NCI-H526 treated with DMSO at 0.1 percent for 48 hours (cell line): ENCODE measurements at regions not wholly inside any gene's neighbourhood (a gene's known extent, or its start where the extent isn't known, plus 50 kb on each side); places are given as distances from the start of the nearest gene placed in this dataset.
A peak's percentile ranks its signal among the peaks of the same experiment; 100 is the strongest.
"Not testable (repeated sequence)": the region's sequence is repeated elsewhere in the genome, so short reads cannot be mapped to it uniquely, and the experiment has no call there.

ENCODE experiments used
- DNase-seq: peaks from one replicate; lab custom pipeline; 2025; lab: John Stamatoyannopoulos, UW

DNA sequence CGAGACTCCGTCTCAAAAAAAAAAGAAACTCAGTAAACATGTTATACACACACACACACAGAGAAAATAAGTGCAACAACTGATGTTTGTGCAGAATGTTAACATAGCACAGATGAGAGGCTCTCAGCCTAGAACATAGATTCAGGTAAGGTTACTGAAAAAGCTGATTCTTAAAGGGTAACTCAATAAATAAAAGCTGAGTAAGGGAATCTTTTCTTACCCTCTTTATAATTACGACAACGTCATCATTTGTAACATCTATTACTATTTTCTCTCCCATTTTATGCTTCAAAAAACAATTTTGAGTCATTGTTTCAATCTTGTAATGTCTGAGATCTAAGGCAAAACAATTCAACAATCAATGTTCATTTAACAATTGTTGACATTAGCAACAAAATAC, 644.8 kb downstream of the RFPL4B start:
- DNase-seq: no peak

DNA sequence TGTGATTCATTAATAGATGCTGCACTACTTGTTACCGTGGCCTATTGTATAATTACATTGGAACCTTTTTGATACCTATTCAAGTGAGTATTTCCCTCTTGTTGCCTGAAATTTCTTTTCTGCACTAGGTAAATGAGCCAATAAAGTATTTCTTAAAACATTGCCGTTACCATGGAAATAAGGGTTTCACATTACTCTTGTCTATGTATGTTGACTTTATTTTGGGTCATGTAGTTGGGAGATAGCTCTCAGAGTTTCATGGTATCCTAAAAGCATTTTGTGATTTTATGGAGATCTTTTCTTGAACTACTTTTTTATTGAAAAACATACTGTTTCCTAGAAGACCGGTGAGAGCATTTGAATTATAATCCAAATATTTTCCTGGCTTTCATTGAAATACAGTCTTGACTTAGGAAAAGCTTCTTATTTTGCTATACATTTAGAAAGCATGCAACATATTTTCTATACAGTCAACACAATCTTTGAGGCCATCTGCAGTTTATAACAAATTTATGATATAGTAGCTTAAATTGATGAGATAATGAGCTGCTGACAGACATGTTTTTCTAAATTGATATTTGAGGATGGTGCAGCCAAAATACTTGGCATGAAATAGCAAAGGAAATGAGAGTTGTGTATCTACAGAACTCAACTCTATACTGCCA, 650.4 kb downstream of the RFPL4B start:
- DNase-seq: no peak

DNA sequence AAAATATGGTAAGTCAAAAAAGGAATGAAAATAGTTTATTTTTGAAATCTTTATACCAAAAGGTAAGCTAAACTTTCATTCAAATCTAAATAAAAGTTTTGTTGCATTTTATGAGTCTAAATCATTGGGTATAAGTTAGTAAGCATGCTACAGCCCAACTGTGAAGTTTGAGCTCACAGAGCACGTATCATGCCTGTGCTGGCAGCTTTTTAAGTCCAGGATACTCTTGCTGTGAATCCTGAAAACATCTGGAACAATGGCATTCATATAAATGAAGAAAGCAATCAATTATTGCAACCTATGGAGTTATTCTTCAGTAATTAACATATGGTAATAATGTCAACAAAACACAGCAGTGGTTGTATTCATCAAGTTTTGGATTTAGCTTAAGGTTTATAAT, 656.9 kb downstream of the RFPL4B start:
- no peak for DNase-seq

DNA sequence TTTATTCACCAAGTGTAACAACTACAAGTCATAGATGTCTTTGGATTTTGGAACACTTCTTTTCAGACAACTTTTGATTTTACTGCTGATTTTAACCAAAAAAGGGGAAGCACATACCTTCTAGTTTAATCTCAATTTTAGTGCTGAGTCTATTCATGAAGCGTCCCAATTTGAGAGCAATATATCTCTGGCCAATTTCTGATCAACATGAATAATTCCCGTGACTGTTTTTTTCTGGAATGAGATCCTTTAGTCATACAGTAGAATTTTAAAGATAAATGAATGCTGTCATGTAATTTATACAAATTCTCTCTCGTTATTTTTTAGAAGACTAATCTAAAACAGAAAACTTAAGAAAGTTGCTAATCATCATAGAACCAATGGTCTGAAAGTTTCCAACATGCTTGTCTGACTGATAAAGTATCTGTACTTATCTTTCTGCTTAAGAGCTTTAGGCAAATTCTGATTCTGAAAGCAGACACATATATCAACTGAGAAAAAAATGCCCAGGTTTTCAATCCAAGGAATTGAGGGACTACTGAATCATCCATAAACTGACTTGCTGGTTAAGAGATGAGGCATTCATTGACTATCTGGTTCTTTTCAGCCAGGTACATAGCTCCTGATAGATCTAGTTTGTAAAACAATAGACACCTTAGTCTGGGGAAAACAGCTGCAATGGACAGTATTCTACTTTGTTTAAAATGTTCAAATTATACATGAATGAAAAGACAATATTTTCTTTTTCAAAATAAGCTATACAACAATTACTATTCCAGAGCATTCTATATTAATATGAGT, 657.5 kb downstream of the RFPL4B start:
- DNase-seq: no peak

DNA sequence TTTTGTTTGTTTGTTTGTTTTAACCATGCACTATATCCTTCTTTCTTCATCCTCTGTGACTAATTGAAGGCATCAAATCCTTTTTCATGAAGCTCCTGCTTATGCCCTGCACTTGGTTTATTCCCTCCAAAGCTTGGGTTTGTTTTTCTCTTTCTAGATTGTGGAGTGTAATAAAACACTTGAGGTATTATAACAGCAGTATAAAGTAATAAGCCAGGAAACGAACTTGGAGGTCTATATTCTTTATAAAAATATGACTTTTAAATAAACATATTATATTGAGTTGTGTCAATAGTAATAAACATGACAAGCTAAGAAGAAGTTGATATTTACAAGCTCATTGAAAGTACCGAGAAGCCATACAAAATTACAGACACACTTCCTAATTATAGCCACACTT, 659.4 kb downstream of the RFPL4B start:
- no peak for DNase-seq

DNA sequence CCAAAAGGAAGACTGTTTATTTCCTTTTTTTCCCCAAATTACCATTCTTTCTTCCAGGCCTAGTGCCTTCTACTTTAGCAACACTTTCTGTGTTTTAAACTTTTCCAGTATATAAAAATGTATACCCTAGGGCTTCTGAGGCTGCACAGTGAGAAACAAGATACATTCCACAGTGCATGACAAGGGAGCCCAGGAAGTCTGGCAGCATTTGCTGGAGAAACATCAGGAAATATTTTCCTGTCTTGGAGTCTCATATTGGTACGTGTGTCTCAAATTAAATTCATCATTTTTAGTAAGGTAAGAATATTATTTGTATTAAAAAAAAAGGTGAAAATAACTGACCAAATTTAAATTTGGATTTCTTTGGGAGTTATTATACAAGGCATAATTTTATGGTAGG, 662.6 kb downstream of the RFPL4B start:
- DNase-seq: no peak

DNA sequence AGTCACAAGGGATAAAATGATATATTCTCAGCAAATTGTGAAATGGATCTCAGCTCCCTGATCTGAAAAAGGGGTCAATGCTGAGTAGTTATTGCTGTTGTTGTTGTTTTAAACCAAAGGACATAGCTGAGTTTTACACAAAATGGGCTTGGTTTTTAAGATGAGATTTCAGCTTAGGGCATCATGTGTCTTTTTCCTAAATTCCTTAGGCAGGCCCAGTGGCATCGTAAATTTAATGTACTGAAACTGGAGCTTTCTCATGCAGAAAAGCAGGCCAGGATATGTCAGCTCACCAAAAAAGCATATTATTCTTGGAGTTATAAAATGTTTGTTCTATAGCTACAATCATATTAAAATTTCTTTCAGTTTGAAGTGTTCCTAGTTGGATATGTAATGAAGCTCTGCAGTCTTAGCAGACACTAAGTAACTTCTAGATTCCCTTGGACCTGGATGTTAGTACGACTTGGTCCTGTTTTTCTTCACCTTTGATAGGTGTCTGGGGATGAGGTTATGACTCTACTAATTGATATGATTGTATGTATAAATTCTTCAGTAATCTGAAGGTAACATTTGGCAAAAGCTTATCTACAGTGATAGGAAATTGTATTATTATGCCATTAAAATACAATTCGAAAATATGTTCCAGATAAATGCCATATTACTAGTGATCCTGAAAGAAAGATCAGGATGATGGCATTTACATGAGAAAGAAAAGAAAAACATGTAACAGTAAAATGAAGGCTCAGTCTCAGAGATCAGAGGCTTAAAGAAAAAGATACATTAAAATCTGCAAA, 663.3 kb downstream of the RFPL4B start:
- no peak for DNase-seq

DNA sequence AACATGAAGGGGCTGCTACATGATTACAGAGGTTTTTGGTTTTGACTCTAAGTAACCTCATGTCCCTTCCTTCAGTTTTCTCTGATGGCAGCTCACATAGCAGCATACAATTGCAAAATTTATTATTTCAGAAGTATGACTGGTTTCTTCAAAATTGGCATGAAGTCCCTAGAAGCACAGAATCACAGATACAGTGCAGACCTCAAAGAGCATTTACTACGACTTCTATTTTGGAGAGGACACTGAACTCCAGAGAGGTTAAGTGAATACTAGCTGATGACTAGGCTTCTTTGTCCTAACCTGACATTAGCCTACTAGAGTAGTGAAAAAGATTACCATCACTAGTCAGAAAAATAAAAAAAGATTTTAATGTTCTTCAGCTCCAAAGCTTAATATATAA, 664.3 kb downstream of the RFPL4B start:
- DNase-seq: no peak

DNA sequence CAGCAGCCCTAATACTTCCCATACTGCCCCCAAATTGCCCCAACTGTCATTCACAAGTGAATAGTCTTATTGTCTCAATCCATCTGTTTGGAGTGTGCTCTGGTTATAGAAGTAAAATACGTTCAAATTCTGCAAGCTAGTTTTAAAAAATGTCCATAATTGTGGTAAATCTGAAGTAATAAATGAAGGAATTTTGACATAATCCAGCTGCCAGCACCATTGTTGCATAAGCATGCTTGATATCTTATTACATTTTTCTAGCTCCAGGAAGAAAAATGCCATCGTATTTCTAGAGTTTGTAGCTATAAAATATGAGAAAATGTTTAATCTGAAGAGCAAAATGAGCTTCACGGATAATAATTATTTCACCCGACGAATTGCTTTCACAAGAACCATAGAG, 664.7 kb downstream of the RFPL4B start:
- no peak for DNase-seq

DNA sequence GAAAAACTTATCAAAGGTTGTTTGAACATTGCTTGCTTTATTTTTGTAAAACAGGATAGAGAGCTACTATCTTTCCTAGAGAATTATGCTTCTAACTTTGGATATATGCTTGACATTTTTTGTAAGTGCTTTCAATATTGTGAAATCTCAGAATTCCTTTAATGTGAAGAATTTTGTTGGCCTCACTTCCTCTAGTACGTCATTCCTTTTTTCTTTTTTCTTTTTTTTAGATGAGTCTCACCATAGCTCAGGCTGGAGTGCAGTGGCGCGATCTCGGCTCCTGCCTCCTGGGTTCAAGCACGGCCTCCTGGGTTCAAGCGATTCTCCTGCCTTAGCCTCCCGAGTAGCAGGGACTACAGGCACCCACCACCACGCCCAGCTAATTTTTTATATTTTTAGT, 668.1 kb downstream of the RFPL4B start:
- no peak for DNase-seq

DNA sequence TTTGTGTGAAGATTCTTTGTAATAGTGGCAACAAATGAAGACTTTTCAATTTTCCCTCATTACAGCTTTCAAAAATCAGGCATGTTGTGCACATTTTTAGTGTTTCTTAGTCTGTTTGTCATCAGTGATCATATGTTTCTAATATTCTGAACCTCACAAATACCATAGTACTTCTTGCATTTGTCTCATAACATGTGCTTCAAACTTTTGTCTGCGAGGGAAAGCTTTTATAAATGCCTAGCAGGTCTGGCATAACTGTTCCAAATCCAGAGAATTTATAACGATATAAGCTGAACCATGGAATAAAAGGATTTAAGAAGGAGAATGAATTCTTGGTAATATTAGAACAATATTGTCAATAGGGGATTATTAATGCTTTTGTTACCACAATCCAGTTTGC, 670.2 kb downstream of the RFPL4B start:
- DNase-seq: no peak

DNA sequence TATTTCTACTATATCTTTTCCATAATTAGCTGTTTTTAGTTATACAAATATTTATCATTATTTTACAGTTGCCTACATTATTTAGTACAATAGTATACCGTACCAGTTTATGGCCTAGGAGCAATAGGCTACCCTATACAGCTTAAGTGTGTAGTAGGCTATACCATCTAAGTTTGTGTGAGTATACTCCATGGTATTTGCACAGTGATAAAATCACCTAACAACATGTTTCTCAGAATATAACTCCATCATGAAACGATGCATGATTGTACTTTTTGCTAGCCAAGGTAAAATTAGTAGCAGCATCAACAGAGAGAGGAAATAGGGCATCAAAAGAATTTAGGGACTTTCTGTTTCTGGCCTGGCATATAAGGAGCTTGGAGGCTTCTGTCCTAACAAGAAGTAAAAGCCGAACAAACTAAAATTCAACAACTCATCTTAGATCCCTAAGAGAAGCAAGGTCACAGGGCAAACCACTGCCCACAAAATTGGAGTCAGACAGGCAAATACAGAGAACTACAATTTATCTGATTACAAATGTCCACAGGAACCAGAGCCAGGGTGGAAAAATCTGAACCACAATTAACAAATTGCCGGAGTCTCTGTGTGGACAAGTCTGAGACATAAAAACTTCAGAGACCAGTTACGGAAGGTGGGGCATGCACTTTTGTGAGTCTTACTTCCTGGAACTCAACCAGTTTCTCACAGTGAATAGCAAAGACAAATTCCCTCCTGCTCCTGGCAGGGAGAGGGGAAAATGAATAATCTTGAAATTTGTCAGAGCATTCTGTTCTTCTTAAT, 671.4 kb downstream of the RFPL4B start:
- no peak for DNase-seq

DNA sequence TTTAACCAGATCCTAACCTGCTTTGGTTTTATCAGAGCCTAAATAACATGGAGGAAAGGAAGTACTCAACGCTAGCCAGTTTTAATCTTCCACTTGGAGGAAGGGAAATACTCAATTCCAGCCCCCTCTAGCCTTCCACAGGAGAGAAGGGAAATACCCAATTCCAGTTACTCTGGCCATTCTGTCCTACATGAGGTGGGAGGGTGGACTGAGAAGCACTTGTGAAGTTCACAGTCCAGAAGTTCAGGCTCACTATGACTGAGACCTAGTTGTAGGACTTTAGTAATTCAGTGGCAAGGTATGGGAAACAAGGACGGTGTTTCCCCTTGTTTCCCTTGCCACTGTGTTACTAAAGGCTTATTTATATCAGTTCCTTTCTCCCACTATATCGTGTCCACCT, 672.0 kb downstream of the RFPL4B start:
- DNase-seq: no peak

DNA sequence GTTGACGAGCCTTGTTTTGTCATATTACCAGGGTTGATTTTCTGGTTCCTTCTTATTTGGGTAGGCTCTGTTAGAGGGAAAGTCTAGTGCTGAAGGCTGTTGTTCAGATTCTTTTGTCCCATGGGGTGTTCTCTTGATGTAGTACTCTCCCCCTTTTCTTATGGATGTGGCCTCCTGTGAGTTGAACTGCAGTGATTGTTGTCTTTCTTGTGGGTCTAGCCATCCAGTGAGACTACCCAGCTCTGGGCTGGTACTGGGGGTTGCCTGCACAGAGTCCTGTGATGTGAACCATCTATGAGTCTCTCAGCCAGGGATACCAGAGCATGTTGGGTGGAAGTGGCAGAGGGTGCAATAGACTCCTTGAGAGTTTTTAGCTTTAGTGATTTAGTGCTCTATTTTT, 680.6 kb downstream of the RFPL4B start:
- no peak for DNase-seq

DNA sequence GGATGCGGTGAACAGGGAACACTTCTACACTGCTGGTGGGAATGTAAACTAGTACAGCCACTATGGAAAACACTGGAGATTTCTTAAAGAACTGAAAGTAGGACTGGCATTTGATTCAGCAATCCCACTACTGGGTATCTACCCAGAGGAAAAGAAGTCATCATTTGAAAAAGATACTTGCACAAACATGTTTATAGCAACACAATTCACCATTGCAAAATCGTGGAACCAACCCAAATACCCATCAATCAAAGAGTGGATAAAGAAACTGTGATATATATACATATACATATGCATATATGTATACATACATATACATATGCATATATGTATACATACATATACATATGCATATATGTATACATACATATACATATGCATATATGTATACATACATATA, 682.0 kb downstream of the RFPL4B start:
- DNase-seq: not testable (repeated sequence)

DNA sequence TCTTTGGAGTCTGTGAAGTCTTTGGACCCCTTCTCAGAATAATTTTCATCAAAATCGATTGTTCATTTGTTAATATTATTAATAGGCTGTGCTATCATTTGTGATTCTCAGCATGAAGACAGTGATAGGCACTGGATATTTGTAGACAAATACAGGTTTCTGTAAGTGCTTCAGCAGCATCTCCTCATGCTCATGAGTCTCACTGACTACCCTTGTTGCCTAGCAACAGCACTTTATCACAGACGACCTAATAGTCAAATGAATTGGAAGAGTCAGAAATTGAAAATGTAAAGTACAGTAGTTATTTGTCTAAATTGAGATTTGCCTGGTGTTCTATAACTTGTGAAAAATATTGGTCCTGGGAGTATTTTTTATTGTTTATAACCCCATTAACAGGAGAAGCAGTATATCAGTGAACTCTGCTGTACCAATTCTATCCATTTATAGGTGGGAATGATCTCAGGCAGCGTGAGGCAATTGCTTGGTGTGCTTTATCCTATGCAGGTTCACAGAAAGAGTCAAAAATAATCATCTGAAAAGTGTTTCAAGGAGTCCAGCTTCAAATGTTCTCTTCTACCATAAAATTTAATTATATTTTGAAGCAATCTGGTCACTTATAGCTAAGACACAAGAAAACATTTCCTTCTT, 684.6 kb downstream of the RFPL4B start:
- DNase-seq: peak; percentile 4

DNA sequence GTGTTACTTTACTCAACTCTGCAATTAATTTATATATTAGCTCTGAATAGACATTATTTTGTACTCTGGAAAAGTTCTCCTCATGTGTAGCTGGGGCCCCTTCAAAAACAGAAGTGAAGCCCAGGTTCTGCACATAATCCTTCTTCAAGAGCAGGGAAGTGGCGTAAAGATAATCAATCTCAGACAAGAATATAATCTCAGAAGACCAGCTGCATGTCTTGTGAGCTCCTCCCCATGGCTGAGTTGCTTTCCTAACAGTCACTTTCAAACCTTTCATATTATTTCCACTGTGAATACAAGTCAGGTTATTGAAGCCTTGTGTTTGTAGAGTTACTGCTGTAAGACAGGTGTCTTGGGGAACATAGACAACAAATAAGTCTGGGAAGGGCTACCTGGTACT, 691.9 kb downstream of the RFPL4B start:
- no peak for DNase-seq

DNA sequence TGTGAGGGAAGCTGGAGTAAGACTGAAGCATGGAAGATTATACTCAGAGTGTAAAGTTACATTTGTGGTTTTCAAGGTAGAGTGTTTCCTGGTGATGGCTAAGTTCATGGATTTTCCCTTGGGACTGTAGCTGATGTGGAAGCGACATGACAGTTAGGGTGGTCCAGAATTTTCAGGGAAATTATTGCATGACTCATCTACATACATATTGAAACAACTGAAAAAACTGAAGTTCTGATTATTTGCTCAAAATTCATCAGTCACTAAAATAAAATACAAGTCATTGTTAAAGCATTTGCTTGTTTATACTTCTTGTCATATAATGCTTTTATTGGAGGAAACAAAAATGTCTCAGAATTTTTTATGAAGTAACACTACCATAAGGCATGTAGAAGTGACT, 700.0 kb downstream of the RFPL4B start:
- DNase-seq: peak; percentile 61

DNA sequence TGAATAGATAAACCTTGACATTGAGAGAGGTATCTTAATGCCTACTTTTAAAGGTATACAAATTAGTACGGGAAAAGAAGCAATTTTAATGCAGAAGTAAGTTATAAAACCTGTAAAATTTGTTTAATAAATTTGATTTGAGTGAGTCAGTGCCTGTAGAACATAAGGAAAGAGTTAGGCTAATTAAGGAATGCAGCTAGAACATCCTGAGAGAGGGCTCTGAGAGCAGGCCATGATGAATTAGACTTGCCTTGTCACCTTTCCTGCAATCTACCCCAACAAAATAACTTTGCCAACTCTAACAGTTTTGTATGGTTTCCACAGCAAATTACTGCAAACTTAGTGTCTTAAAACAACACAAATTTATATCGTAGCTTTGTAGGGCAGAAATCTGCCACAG, 700.8 kb downstream of the RFPL4B start:
- DNase-seq: peak; percentile 41

DNA sequence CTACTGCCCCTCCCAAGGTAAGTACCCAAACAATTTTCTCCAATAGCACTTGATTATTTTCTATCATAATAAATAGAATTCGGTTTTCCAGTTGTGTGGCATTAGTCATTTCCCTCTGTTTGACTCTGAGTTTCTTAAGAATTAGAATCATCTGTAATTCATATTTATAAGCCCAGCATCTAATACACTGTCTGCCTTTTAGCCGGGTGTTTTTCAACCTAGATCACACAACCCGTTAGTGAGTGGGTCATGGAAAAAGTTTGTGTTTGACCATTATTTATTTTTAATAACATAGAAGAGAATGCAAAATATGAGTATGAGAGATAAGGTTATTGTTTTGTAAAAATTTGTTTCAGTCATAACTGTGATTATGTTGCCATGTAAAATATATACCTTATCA, 701.6 kb downstream of the RFPL4B start:
- DNase-seq: no peak

DNA sequence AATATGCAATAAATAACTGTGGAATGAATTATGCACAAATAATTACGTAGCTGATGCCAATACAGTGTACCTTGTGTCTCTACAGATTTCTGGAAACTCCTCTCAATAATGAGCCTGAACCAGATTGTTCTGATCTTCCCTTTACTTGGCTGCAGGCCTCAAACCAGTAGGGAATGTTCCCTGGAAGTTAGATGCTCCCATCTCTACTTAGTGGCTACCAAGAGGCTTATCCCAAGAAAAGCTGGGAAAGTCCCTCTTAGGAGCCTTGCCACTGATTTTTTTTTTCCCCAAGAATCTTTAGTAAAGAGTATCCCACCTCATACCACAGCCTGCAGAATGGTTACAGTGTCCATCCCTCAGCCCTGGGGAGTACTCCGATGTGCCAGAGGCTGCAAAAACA, 702.1 kb downstream of the RFPL4B start:
- no peak for DNase-seq
